HG03159 (cell line): ENCODE measurements at regions not wholly inside any gene's neighbourhood (a gene's known extent, or its start where the extent isn't known, plus 50 kb on each side); places are given as distances from the start of the nearest gene placed in this dataset.

Experiments used
- ATAC-seq: cut with Tn5 transposase; IDR thresholded peaks from one replicate; pipeline ENCODE4 v1.9.1; 2021; ENCODE audit warnings: mild to moderate bottlenecking, moderate library complexity; ENCODE audit not compliant: unreplicated experiment

DNA sequence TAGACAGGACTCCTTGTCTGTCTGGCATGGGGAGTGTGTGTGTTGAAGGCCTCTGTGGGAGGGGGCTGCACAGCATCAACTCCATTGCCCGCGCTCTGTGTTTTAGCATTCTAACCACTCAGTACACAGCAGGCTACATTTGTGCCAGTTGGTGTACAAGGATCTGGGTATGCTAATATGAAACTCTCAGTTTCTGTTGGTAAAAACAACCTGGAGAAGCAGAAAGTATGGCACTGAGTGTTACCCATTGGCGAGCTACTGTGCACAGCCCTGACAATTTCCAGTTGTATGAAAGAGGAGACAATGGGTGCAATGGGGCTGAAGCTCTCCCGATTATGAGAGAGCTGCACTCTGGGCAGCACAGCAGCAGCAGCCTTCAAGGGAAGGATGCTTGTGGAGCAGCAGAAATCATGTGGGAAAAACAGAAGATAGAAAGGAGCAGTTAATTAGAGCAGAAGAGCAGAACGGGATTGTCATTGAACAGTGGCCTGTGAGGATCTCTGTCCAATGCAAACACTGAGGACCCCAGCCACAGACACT, 443.6 kb downstream of the CBLN2 start:
- ATAC-seq = no peak

- ATAC-seq = no peak
Measured at GRCh38 chr18:72091369-72091768, 452.8 kb downstream of the CBLN2 start.

- no peak for ATAC-seq
Measured at GRCh38 chr18:72089432-72089831, 454.7 kb downstream of the CBLN2 start.

DNA sequence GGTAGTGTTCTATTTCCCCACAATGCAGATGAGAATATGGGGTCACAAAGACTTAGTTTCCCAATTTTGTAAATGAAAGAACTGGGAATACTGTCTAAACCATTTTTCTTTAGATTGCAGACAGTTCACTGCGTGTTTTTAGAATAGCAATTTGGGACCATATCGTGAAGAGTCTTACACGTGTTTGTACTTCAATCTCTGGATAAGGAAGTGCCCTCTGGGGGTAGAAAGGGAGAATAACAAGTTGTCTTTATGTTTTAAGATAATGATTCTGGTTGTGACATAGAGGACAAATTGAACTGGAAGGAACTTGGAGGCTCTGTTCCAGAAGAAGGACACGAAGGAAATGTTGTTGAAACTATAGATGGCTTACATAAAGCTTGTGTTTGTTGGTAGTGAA, 457.7 kb downstream of the CBLN2 start:
- no peak for ATAC-seq

GRCh38 chr18:72075040-72075439, 469.1 kb downstream of the CBLN2 start:
- no peak for ATAC-seq

- ATAC-seq = no peak
Measured at GRCh38 chr18:72063001-72063400, 481.1 kb downstream of the CBLN2 start.

GRCh38 chr18:72058851-72059250, 485.3 kb downstream of the CBLN2 start:
- no peak for ATAC-seq

DNA sequence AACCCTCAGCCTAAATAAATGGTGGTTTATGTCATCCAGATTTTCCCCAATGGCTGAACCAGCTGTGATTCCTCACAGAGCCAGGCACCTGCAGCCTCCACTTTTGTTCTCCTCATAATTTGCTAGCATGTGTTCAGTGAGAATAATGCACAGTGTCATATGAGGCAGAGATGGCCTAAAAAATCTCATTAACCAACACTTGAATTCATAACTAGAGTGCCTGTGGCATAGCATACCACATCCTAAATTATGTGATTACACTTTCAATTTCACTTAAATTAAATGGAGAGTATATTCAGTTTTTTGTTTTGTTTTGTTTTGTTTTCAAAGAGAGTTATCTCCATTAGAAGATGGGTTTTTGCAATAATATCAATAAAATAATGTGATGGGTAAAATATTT, 488.0 kb downstream of the CBLN2 start:
- ATAC-seq = no peak

DNA sequence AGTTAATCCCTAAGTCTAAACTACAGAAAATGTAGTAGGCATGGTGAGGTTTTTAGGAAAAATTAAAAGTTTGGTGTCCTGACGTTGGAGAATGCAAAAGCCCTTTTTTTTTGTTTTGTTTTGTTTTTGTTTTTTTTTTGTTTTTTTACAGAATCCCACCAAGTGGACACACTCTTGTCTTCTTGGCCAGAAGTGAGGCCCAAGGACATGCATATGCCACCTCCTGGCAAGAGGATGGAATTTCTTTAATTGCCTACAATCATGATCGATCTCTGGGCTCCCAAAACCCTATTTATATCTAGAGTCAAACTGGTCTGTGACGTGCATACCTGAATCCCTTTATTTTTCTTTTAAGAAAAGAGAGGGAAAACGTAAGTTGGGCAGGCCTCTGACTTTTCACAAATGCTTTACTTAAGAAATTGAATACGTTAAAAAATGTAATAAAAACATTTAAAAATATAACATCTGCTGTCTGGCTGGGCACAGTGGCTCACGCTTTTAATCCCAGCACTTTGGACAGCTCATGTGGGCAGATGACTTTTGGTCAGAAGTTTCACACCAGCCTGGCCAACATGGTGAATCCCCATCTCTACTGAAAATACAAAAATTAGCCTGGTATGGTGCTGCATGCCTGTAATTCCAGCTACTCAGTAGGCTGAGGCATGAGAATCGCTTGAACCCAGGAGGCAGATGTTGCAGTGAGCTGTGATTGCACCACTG, 502.7 kb downstream of the CBLN2 start:
- no peak for ATAC-seq

DNA sequence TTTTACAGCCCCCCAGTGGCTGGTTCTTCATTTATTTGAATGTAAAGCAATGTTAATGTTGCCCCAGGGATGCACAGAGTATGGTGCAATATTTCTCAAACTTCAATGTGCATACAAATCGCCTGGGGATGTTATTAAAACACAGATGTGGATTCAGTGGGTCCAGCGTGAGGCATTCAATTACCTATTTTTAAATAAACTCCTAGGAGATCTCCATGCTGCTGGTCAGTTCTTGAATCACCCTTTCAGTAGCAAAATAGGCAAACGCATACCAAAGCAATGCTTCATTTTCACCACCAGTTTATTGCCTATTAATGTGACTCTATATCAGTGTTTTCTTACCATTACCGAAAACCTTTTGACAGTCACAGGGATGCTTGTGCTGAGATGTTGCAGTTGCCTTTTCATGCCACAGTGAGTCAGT, 530.7 kb downstream of the CBLN2 start:
- ATAC-seq = no peak

GRCh38 chr18:71998547-71999097, 545.5 kb downstream of the CBLN2 start:
- ATAC-seq = no peak

DNA sequence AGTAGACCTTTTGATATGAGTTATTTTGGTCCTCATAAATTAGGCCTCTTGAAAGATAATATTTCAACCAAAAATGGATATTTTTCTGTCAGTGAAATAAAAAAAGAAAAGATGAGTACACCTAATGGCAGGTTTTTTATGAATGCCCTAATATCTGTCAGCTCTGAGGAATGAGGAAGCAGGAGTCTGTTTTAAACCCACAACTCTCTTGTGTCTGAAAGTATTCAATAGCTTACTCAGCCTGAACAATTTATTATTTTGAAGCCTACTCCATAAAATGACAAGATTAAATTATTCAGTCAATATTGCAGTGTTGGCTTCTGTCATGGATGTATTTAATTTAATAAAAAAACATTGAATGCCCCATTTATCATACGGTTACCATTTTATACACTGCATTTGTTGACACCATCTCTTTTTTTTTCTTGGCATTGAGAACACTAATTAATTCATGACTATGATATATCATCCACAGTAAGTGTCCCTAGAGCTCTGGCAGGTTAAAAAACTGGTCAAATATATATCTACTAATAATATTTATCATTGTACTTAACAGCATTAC, 548.2 kb downstream of the CBLN2 start:
- ATAC-seq = no peak

- ATAC-seq = no peak
Measured at GRCh38 chr18:71994273-71994672, 549.9 kb downstream of the CBLN2 start.

- no peak for ATAC-seq
Measured at GRCh38 chr18:71989616-71990015, 554.5 kb downstream of the CBLN2 start.

GRCh38 chr18:71986351-71987050, 557.6 kb downstream of the CBLN2 start:
- ATAC-seq = no peak

DNA sequence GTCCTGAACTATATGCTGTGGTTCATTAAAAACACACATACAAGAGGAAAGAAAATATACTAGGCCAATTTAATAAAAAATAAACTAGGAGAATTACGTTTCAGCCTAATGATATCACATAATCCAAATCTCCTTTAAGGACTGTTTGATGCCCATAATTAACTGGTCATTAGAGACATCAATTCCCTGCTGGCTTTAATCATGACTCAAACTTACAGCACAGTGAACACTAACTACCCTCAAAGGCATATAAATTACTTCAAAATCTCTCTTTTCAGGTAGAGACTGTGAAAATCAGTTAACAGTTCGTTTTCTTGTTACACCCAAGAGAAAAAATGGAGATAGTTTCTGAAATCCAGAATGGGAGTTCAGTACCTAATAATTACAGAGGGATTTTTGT, 567.4 kb downstream of the CBLN2 start:
- no peak for ATAC-seq

- ATAC-seq = no peak
Measured at GRCh38 chr18:71966791-71967190, 577.4 kb downstream of the CBLN2 start.

DNA sequence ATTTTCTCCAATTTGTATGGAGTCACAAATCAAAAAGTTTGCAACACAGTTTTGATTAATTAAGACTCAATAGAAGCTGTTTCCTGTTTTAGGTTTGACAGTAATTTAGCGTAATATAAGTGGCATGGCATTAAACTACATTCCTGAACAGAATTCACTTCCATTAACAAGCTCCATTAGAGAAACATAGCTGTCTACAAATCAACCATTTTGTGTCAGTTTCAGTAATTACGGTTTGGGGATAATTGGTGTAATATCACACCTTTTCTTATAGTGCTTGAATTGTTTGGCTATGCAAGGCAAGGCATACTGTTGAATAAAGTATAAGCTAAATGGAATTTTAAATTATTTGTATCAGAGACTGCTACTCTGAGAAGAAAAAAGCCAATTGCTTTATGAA, 585.5 kb downstream of the CBLN2 start:
- ATAC-seq = no peak

GRCh38 chr18:71951001-71951400, 593.1 kb downstream of the CBLN2 start:
- no peak for ATAC-seq

- ATAC-seq = no peak
Measured at GRCh38 chr18:71942433-71942832, 601.7 kb downstream of the CBLN2 start.

DNA sequence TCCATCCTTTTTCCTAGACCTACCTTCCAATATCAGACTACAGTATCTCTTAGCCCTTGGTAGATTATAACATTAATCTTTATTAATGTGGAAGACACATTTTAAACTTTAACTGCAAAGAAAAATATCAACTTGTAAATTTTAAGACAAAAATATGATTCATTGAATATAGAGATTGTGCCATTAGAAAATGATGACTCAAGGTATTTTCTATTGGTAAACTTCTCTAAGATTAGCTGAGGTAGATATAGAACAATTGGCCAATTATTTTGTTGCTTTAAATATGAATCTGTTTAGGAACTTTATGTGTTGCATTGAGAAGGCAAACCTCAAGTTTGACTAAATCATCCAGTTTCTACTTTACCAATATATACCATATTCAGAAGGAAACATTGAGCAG, 604.7 kb downstream of the CBLN2 start:
- no peak for ATAC-seq

DNA sequence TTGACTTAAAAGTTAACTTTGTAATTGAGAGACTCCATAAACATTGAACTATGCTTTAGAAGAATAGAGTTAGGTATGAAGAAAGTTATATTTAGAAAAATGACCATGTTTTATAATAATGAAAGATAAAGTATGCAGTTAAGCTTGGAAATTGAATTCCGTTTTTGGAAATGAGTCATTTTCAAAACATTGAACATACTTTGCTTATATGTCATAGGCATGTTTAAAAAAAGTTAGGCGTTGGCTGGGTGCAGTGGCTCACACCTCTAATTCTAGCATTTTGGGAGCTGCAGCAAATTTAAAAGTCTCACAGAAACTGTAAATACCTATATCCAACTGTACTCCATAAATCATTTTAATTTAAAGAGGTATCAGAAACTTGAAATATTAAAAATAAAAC, 607.4 kb downstream of the CBLN2 start:
- ATAC-seq = no peak
